Activated naive CD4-positive, alpha-beta T cell treated with anti-CD3 and anti-CD28 coated beads, Interleukin-2, amount 50 U/mL, for 72 hours (primary cell): ENCODE measurements at regions not wholly inside any gene's neighbourhood (a gene's known extent, or its start where the extent isn't known, plus 50 kb on each side); places are given as distances from the start of the nearest gene placed in this dataset.

Experiments
- ATAC-seq, 2 donors: fragments of 150-1000 bp; cut with Tn5 transposase; 2 replicates each; pipeline ENCODE4 v1.10.0; 2021; ENCODE audit warnings: mild to moderate bottlenecking in 2 of 2, moderate library complexity in 2 of 2
- DNase-seq, 2 donors: peaks; one replicate each; pipeline ENCODE4 v3.0.0; 2021 to 2022; ENCODE audit warnings: low spot score in 2 of 2
- H3K27ac Mint-ChIP-seq, 2 donors: one replicate each; pipeline ENCODE4 v1.8.0; 2022; ENCODE audit warnings: mild to moderate bottlenecking in 2 of 2, mixed read lengths in 2 of 2
- H3K36me3 Mint-ChIP-seq, 2 donors: one replicate each; pipeline ENCODE4 v1.8.0; 2022; ENCODE audit warnings: mixed read lengths in 2 of 2
- H3K9me3 Mint-ChIP-seq, 2 donors: one replicate each; pipeline ENCODE4 v1.8.0; 2022; ENCODE audit warnings: mixed read lengths in 2 of 2

DNA sequence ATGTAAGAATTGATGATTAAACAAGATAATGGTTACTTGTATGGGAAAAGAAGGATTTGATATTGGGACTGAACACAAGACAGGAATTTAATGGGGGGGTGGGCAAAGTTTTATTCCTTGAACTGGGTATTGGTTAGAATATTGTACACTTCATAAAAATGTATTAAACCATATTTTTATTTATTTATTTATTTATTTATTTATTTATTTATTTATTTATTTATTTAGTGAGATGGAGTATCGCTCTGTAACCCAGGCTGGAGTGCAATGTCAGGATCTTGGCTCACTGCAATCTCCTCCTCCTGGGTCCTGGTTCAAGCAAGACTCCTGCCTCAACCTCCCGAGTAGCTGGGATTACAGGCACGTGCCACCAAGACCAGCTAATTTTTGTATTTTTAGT is 287.1 kb upstream of the SLITRK5 start:
- ATAC-seq: no peak
- peaks cover 12 to 18% of the 10 kb centered on the region in 2 donors for H3K9me3 Mint-ChIP-seq
- H3K36me3 Mint-ChIP-seq: no peaks in the 10 kb centered on the region
- DNase-seq: no peak
- no peak overlapping the region for H3K27ac Mint-ChIP-seq

DNA sequence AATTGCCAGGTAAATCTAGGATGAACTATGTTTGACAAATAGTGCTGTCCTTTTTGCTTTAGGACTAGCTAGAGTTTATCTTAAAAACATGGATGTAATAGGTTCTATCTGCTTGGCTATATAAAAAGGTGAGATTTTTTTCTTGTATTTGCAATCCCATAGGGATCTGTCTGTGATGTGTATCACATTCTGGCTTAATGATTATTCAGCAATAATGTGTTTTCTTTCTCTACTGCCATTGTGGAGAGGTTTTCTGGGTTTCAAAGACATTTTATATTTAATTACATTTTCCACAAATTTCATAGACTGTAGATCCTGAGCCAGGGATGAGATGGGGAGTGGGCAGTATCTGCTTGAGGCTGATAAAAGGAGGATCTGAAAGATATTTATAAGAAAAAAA is 277.8 kb upstream of the SLITRK5 start:
- H3K27ac Mint-ChIP-seq: no peak overlapping the region
- no peaks in the 10 kb centered on the region for H3K36me3 Mint-ChIP-seq
- H3K9me3 Mint-ChIP-seq: peaks cover 0 to 6% of the 10 kb centered on the region in 2 donors
- no peak for ATAC-seq
- DNase-seq: no peak

DNA sequence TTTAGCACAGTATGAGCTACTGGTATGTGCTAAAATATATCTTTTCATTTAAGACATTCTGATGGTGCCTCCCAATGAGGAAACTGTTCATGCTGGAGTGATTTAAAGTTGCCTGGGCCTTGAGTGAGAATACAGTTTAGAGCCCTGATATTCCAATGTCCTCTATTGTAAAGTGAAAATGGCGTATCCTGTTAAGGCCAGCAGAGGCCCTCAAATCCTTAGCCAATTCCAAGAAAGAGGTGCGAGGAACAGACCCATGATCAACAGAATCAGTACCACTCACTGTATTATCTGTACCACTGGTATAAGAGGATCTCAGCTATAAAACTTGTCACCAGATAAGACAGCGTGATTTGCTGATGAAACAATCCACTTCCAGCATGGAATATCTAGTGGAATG is 273.1 kb upstream of the SLITRK5 start:
- ATAC-seq: no peak
- no peak for DNase-seq
- H3K36me3 Mint-ChIP-seq: no peaks in the 10 kb centered on the region
- H3K9me3 Mint-ChIP-seq: peaks cover 0 to 10% of the 10 kb centered on the region in 2 donors
- no peak overlapping the region for H3K27ac Mint-ChIP-seq

DNA sequence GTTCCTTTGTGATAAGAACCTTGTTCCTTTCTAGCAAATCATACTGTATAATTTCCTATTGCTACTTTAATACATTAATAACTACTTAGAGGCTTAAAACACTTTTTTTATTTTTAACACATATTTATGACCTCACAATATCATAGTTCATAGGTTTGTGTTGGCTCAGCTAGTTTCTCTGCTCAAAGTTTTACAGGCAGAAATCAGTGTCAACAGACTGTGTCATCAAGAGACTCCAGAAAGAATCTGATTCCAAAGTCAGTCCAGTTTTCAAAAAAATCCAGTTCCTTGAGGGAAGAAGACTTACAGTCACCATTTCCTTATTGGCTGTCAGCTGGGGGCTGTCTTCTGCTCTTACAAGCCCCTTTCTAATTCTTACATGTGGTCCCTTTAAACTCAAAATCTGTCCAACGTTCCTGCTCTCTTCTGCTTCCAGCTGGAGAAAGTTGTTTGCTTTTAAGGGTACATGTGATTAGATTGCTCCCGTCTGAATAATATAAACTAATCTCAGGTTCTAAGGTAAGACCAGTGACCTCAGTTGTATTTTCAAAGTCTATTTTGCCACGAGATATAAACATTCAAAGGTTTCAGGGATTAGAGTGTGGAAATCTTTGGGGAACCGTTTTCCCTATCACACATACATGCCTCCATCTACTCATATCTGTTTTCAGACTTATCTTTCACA is 267.3 kb upstream of the SLITRK5 start:
- DNase-seq: no peak
- no peak for ATAC-seq
- Mint-ChIP-seq H3K36me3 (no peaks in the 10 kb centered on the region), H3K9me3 (peaks cover 5 to 21% of the 10 kb centered on the region in 2 donors), H3K27ac (no peak overlapping the region)

DNA sequence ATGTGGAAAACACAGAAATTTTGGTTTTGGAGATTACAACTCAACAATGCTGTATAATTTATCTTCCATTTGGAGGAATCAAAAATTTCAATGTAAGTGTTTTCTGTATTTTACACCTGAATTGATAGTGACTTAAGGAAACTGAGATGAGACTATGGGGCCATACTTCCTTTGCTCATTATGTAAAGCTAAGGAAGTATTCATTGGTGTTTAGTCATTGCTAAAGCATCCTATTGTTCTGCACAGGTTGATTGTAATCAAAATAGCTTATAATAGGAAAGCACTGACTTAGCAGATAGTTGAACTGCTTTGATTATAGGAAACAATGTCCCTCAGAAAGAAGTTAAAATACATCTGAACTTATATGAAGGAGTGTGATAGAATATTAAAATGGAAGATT is 244.4 kb upstream of the SLITRK5 start:
- peaks cover 4 to 5% of the 10 kb centered on the region in 2 donors for H3K9me3 Mint-ChIP-seq
- ATAC-seq: no peak
- no peaks in the 10 kb centered on the region for H3K36me3 Mint-ChIP-seq
- H3K27ac Mint-ChIP-seq: no peak overlapping the region
- DNase-seq: no peak

DNA sequence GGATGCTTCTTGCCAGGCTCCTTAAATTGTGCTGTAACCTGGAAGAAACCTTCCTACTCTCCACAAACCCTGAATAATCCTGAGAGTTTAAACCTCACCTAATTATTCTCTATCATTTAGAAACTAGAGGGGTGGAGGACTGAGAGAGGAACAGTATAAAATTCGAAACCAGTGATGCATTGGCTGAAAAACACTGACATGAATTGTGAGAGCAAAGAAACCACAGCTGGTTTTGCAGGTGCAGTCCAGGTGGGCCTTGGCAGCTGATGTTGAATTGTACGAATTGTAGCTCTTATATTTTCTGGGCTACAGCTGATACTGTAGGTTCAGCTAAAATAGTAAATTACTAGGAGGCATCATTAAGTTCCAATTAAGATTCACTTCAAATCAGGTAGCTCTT is 227.0 kb upstream of the SLITRK5 start:
- DNase-seq (no peak), ATAC-seq (no peak)
- H3K36me3 Mint-ChIP-seq: no peaks in the 10 kb centered on the region
- H3K9me3 Mint-ChIP-seq: peaks cover 9 to 14% of the 10 kb centered on the region in 2 donors
- no peak overlapping the region for H3K27ac Mint-ChIP-seq

DNA sequence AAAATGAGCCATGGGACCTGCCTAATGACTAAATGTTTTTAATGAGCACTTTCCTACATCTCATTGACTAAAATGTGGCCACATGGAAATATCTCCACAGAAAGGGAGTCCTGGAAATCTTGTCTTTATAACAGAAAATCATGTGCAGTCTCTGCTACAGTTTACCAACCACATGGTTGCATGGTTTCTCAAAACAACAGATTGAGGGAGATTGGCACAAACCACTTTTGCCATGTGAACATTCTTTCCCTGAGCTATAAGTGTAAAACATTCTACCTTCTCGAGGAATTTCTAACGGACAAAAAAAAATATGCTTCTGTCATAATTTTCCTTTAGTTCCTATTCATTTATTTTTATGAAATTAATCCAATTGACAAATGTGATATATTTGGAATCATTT is 218.9 kb upstream of the SLITRK5 start:
- Mint-ChIP-seq H3K27ac (no peak overlapping the region), H3K36me3 (no peaks in the 10 kb centered on the region), H3K9me3 (peaks cover under 1 to 5% of the 10 kb centered on the region in 2 donors)
- DNase-seq: no peak
- no peak for ATAC-seq

DNA sequence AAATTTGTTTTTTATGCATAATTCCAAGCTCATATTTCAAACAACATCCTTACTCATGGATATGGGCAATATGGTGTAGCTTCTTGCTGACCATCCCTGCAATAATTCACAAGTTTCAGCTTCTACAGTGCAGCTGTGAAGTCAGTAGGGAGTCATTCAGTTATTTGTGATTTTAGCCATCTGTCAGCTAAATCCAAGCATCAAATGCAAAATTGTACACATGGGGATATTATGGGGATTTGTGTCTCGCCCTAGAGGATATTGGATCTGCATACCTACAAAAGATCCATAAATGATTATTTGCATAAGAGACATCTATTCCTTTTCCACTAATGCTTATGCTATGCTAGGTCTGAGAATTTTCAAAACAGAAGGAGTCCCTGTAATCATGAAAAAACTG is 217.9 kb upstream of the SLITRK5 start:
- DNase-seq (no peak), ATAC-seq (no peak)
- H3K36me3 Mint-ChIP-seq: no peaks in the 10 kb centered on the region
- peaks cover 0 to 4% of the 10 kb centered on the region in 2 donors for H3K9me3 Mint-ChIP-seq
- H3K27ac Mint-ChIP-seq: no peak overlapping the region

DNA sequence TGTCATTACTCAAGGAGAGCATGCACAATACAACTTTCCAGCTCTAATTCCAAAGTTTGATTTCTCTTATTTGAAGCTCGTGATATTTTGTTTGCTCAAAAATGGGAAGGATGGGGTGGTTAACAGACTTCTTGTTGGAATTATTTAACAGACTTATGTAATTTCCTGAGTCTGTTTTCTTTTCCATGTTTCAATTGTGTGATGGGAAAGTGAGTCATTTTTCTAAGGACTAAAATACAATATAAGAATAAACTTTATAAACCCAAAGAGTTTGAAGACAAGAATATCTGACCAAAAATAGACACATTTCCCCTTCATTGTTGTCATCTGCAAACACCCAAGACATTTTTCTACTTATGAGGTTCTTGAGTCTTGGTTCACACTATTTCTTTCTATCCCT is 211.8 kb upstream of the SLITRK5 start:
- H3K36me3 Mint-ChIP-seq: no peaks in the 10 kb centered on the region
- ATAC-seq (no peak), DNase-seq (no peak)
- no peak overlapping the region for H3K27ac Mint-ChIP-seq
- H3K9me3 Mint-ChIP-seq: peaks cover 3 to 9% of the 10 kb centered on the region in 2 donors

DNA sequence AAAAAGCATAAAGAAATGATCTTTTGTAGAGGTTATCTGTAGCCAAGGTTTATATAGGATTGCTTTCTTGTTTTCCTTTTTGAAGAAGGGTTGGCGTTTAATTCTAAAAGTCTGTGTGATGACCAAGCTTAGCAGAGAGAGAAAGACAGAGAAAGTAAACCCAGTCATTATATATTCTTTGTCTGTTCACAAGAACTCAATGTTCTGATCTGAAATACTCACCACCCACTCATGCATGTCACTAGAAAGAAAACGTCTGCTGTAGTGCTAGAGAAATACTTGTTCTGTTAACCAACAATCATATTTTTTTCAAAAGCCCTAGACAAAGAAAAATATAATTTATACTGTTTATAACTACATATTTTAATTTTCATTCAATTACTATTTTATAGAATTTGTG is 173.7 kb upstream of the SLITRK5 start:
- ATAC-seq: no peak
- Mint-ChIP-seq H3K9me3 (peaks cover 13 to 21% of the 10 kb centered on the region in 2 donors), H3K36me3 (no peaks in the 10 kb centered on the region), H3K27ac (no peak overlapping the region)
- DNase-seq: no peak

DNA sequence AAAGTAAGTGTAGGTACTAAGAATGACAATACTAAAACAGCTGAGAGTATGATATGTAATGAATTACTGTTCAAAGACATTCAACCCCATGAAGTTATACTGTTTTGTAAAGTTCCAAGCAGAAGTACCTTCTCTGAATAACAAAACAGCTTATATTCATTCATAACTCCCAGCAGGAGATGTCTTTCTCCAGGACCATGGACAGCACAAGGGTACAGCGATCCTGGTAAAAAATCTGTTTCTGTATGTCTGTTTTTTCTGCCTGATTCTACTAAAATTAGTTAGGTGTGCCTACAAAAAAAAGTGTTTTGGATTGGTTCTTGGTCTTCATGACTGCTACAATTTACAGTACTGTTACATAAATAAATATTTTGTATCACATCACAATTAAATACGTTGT is 172.5 kb upstream of the SLITRK5 start:
- DNase-seq: no peak
- Mint-ChIP-seq H3K27ac (no peak overlapping the region), H3K9me3 (peaks cover 13 to 21% of the 10 kb centered on the region in 2 donors), H3K36me3 (no peaks in the 10 kb centered on the region)
- no peak for ATAC-seq

DNA sequence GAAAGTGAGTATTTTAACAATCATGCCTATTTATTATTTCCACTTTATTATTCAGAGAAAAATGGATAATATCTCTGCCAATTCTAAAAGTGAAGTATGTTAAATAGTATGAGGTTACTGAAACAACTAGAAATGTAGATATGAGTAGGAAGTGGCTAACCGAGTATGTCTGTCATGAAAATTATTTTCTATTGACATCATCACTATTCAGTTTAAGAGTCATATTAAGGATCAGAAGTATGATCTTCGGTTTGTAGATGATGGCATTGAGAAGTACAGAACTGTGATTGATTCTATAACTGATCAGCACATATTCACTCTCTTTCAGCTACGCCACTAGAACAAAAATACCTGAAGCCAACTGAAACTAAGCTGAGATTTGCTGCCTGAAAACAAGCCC is 146.4 kb upstream of the SLITRK5 start:
- ATAC-seq (no peak), DNase-seq (no peak)
- H3K9me3 Mint-ChIP-seq: peaks cover 11% of the 10 kb centered on the region in 2 donors
- H3K36me3 Mint-ChIP-seq: no peaks in the 10 kb centered on the region
- no peak overlapping the region for H3K27ac Mint-ChIP-seq

DNA sequence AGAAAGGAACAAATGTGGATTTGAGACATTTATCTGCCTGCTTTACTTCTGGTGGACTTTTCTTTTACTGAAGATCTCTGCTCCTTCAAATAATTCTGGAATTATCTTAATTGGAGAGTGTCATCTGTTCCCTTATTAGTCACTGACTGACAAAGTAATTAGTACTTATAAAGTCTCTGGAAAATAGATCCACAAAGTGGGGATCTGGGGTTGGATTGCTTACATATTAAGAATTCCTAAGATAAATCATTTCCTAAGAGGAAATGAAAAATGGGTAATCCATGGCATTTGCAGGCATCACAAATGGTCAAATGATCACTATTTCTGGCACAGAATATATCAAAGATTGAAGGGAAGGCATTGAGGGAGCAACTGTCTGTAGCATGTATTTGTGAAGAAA is 137.4 kb upstream of the SLITRK5 start:
- Mint-ChIP-seq H3K36me3 (no peaks in the 10 kb centered on the region), H3K27ac (no peak overlapping the region), H3K9me3 (peaks cover 4 to 10% of the 10 kb centered on the region in 2 donors)
- DNase-seq: no peak
- no peak for ATAC-seq

DNA sequence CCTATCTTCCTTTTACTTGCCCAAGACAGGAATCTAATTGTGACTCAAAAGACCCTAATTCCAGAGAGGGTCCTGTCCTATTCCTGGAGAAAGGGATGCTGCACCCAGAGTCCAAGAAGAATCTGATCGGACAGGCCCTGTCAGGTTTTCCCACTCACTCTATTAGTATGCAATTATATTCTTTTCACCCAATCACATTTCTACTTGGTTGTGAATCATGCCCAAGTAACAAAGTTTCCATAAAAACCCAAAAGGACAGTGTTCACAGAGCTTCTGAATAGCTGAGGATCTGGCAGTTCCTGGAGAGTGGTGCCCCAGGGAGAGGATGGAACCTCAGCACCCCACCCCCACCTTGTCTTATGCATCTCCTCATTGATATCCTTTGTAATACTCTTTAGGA is 135.3 kb upstream of the SLITRK5 start:
- peaks cover 0 to 12% of the 10 kb centered on the region in 2 donors for H3K9me3 Mint-ChIP-seq

DNA sequence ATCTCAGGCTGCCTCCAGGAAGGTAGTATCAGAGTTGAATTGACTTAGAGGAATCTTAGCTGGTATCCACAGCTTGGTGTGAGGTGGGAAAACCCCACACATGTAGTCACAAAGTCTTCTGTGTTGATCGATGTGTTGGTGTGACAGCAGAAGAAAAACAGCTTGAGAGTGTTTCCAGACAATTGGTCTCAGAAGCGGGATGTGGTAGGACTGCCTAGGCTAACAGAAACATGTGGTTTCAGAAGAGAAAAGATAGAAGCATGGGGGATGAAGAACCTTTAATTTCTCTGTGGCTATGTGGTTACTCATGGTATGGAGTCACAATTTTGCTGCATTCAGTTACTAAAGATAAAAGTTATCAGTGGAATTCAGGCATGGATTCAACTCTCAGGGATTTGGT is 134.7 kb upstream of the SLITRK5 start:
- Mint-ChIP-seq H3K36me3 (no peaks in the 10 kb centered on the region), H3K9me3 (peaks cover 0 to 12% of the 10 kb centered on the region in 2 donors), H3K27ac (no peak overlapping the region)
- peak in 1 of 2 donors; percentile 26 for ATAC-seq
- no peak for DNase-seq

More for the DNA sequence above, 135.3 kb upstream of the SLITRK5 start:
- H3K27ac Mint-ChIP-seq: no peak overlapping the region
- DNase-seq (no peak), ATAC-seq (no peak)
- no peaks in the 10 kb centered on the region for H3K36me3 Mint-ChIP-seq

DNA sequence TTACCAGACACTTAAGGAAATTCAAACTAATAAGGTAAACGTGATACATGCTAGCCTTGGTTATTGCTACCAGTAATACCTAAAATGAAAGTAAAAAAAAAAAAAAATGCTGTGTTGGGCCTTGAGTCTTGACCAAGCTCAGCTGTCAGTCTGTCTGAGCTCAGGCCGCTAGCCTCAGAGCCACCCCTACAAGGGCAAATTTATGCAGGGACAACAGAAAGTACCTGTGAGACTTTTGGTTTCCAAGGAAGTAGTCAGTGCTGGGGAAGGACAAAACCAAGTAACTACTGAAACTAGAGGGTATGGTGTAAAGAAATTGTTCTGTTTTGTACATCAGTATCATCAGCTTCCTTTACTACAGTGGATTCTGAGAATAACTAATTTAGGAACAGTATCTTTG is 134.3 kb upstream of the SLITRK5 start:
- DNase-seq (no peak), ATAC-seq (no peak)
- Mint-ChIP-seq H3K27ac (no peak overlapping the region), H3K9me3 (peaks cover 0 to 12% of the 10 kb centered on the region in 2 donors), H3K36me3 (no peaks in the 10 kb centered on the region)

DNA sequence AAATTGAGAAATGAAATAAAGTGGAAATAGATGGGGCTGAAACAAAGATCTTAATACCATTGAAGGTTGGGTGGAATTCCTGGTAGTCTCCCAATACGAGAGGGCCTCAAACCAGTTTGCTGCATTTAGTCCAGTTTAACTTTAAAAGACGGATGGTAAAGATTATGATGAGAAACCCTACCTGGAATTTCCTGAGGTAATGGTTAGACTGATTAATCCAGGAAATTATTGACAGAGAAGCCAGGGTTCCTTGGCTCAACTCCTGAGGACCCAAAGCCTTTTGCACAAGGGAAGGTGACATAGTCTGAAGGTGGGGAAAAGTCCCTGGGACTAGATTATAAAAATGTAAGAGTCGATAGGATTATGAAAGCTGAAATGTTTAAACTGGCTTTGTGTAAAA is 133.2 kb upstream of the SLITRK5 start:
- DNase-seq: no peak
- ATAC-seq: no peak
- H3K27ac Mint-ChIP-seq: no peak overlapping the region
- no peaks in the 10 kb centered on the region for H3K36me3 Mint-ChIP-seq
- H3K9me3 Mint-ChIP-seq: peaks cover 0 to 12% of the 10 kb centered on the region in 2 donors

DNA sequence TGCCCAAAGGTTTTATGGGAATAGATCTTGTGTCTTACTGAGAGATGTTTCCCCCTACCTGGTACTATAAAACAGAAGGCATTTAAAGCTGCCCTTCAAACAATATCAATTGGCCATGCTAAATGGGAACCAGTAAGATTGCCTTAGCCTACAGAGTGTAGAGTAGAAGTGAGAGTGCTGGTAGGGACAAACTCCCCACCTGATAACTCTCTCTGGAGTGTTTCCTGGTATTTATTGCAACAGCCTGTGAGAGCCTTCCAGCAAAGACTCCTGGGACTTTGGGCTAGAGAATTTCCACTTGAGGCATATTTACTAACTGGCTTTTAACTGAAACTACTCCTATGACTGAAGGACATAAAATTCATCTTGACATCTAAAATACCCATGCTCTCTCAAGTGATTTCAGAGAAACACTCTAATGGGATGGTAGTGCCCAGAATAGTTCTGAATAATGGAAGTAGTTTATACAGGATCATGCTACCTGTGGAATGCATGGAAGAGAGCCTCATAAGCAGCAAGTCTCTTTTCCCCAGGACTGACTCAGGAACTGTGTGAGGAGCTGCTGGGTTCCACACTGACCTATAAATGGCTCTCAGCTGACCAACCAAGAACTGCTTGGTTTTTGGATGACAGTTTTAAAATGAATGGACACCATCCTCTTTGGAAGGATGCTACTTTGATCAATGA is 132.7 kb upstream of the SLITRK5 start:
- peaks cover 0 to 11% of the 10 kb centered on the region in 2 donors for H3K9me3 Mint-ChIP-seq
- H3K36me3 Mint-ChIP-seq: no peaks in the 10 kb centered on the region
- no peak for ATAC-seq
- H3K27ac Mint-ChIP-seq: no peak overlapping the region
- no peak for DNase-seq
